H9 (cell line): ENCODE measurements at regions not wholly inside any gene's neighbourhood (a gene's known extent, or its start where the extent isn't known, plus 50 kb on each side); places are given as distances from the start of the nearest gene placed in this dataset.

Source experiments
- DNase-seq: peaks from one replicate; pipeline ENCODE4 v3.0.0-alpha.2; 2017
- H2AFZ ChIP-seq: one replicate; pipeline ENCODE4 v1.6.1; 2013; ENCODE audit warnings: mild to moderate bottlenecking, low read length, control low read depth, moderate library complexity
- H2AK5ac ChIP-seq: 2 replicates; pipeline ENCODE4 v1.6.1; 2013; ENCODE audit warnings: low read length, control low read depth, mixed read lengths; ENCODE audit not compliant: insufficient read length
- H2BK120ac ChIP-seq: one replicate; pipeline ENCODE4 v1.6.1; 2013; ENCODE audit warnings: low read depth, mild to moderate bottlenecking, low read length, control low read depth, inconsistent platforms; ENCODE audit not compliant: poor library complexity, severe bottlenecking
- H2BK12ac ChIP-seq: 2 replicates; pipeline ENCODE4 v1.6.1; 2013; ENCODE audit warnings: low read length, control low read depth, mixed read lengths, low read depth; ENCODE audit not compliant: insufficient read length
- H2BK15ac ChIP-seq: 2 replicates; pipeline ENCODE4 v1.6.1; 2013; ENCODE audit warnings: low read depth, low read length, control low read depth
- H2BK20ac ChIP-seq: one replicate; pipeline ENCODE4 v1.6.1; 2013; ENCODE audit warnings: low read depth, mild to moderate bottlenecking, low read length, control low read depth, inconsistent platforms; ENCODE audit not compliant: poor library complexity, severe bottlenecking
- H2BK5ac ChIP-seq: 2 replicates; pipeline ENCODE4 v1.6.1; 2013; ENCODE audit warnings: low read length, control low read depth, mixed read lengths; ENCODE audit not compliant: insufficient read length
- H3K14ac ChIP-seq: 2 replicates; pipeline ENCODE4 v1.6.1; 2013; ENCODE audit warnings: low read length, control low read depth; ENCODE audit not compliant: insufficient read depth
- H3K18ac ChIP-seq: 2 replicates; pipeline ENCODE4 v1.6.1; 2013; ENCODE audit warnings: low read depth, mild to moderate bottlenecking, mixed read lengths, low read length, control low read depth; ENCODE audit not compliant: insufficient read length
- H3K23ac ChIP-seq: 2 replicates; pipeline ENCODE4 v1.6.1; 2013; ENCODE audit warnings: low read length, control low read depth, mixed read lengths, low read depth; ENCODE audit not compliant: insufficient read length
- H3K23me2 ChIP-seq: 2 replicates; pipeline ENCODE4 v1.6.1; 2013; ENCODE audit warnings: low read depth, mild to moderate bottlenecking, mixed read lengths, low read length, control low read depth; ENCODE audit not compliant: insufficient read length, poor library complexity, severe bottlenecking
- H3K27ac ChIP-seq: 2 replicates; pipeline ENCODE4 v1.5.1; 2013; ENCODE audit warnings: low read length, control low read depth, mixed read lengths, low read depth; ENCODE audit not compliant: insufficient read length
- H3K27me3 ChIP-seq: 2 replicates; pipeline ENCODE4 v1.6.1; 2013; ENCODE audit warnings: low read length, control low read depth, inconsistent platforms; ENCODE audit not compliant: insufficient read depth
- H3K4ac ChIP-seq: 2 replicates; pipeline ENCODE4 v1.6.1; 2013; ENCODE audit warnings: low read depth, mild to moderate bottlenecking, control low read depth, inconsistent platforms, low read length, moderate library complexity
- H3K4me1 ChIP-seq: 2 replicates; pipeline ENCODE4 v1.6.1; 2013; ENCODE audit warnings: low read length, control low read depth, inconsistent platforms; ENCODE audit not compliant: insufficient read depth
- H3K4me2 ChIP-seq: 2 replicates; pipeline ENCODE4 v1.6.1; 2013; ENCODE audit warnings: low read length, control low read depth, mixed read lengths; ENCODE audit not compliant: insufficient read length, insufficient read depth
- H3K56ac ChIP-seq: 2 replicates; pipeline ENCODE4 v1.6.1; 2013; ENCODE audit warnings: low read depth, mild to moderate bottlenecking, mixed read lengths, low read length, control low read depth; ENCODE audit not compliant: insufficient read length
- H3K79me1 ChIP-seq: 2 replicates; pipeline ENCODE4 v1.6.1; 2013; ENCODE audit warnings: low read depth, mild to moderate bottlenecking, moderate library complexity, low read length, control low read depth, inconsistent platforms; ENCODE audit not compliant: insufficient read depth, poor library complexity, severe bottlenecking
- H3K79me2 ChIP-seq: 2 replicates; pipeline ENCODE4 v1.6.1; 2013; ENCODE audit warnings: low read length, control low read depth, inconsistent platforms; ENCODE audit not compliant: insufficient read depth
- H3K9ac ChIP-seq: 2 replicates; pipeline ENCODE4 v1.6.1; 2013; ENCODE audit warnings: low read length, control low read depth, mixed read lengths; ENCODE audit not compliant: insufficient read length; ENCODE audit errors: extremely low read depth
- H3K9me3 ChIP-seq: one replicate; pipeline ENCODE4 v1.6.1; 2013; ENCODE audit warnings: low read depth, low read length, inconsistent platforms; ENCODE audit not compliant: control insufficient read depth
- H3T11ph ChIP-seq: one replicate; pipeline ENCODE4 v1.6.1; 2013; ENCODE audit warnings: mild to moderate bottlenecking, low read length, control low read depth, inconsistent platforms
- H4K20me1 ChIP-seq: one replicate; pipeline ENCODE4 v1.6.1; 2013; ENCODE audit not compliant: control insufficient read depth, insufficient read length, insufficient read depth
- H4K5ac ChIP-seq: 2 replicates; pipeline ENCODE4 v1.6.1; 2013; ENCODE audit warnings: low read depth, mild to moderate bottlenecking, mixed read lengths, low read length, control low read depth; ENCODE audit not compliant: insufficient read length
- H4K8ac ChIP-seq: replicated peaks from 2 replicates; pipeline ENCODE4 v1.6.1; 2013; ENCODE audit warnings: low read length, control low read depth, mixed read lengths, low read depth; ENCODE audit not compliant: insufficient read length
- H4K91ac ChIP-seq: 2 replicates; pipeline ENCODE4 v1.6.1; 2013; ENCODE audit warnings: low read depth, mild to moderate bottlenecking, moderate library complexity, mixed read lengths, low read length, control low read depth; ENCODE audit not compliant: insufficient read length
- H3K27ac Mint-ChIP-seq, 3 experiments: 2 replicates in 2 of 3; 3 replicates in 1 of 3; pipeline ENCODE4 v1.8.0; 2020 to 2021; ENCODE audit warnings: mixed read lengths in 3 of 3, mild to moderate bottlenecking in 1 of 3, moderate library complexity in 1 of 3
- H3K27me3 Mint-ChIP-seq: 2 replicates; pipeline ENCODE4 v1.8.0; 2021; ENCODE audit warnings: low read depth, mild to moderate bottlenecking, moderate library complexity, mixed read lengths
- H3K36me3 Mint-ChIP-seq, 3 experiments: 2 replicates in 2 of 3; 3 replicates in 1 of 3; pipeline ENCODE4 v1.8.0; 2020 to 2021; ENCODE audit warnings: low read depth in 3 of 3, mixed read lengths in 3 of 3; ENCODE audit not compliant: insufficient read depth in 1 of 3
- H3K4me1 Mint-ChIP-seq, 2 experiments: 2 replicates each; pipeline ENCODE4 v1.8.0; 2020; ENCODE audit warnings: mixed read lengths in 2 of 2
- H3K4me3 Mint-ChIP-seq, 2 experiments: 2 replicates in 1 of 2; 3 replicates in 1 of 2; pipeline ENCODE4 v1.8.0; 2020 to 2021; ENCODE audit warnings: mild to moderate bottlenecking in 2 of 2, mixed read lengths in 2 of 2, moderate library complexity in 1 of 2
- H3K9me3 Mint-ChIP-seq, 2 experiments: 2 replicates in 1 of 2; 3 replicates in 1 of 2; pipeline ENCODE4 v1.8.0; 2020; ENCODE audit warnings: mild to moderate bottlenecking in 2 of 2, mixed read lengths in 2 of 2, moderate library complexity in 1 of 2
- WGBS: extraction: QIAGEN DNeasy Blood & Tissue Kit; methylation state at CpG from one replicate; pipeline ENCODE4 v1.1.7; 2013; ENCODE audit warnings: missing lambda C conversion rate, low lambda C conversion rate, mixed read lengths; ENCODE audit not compliant: insufficient read length; ENCODE audit errors: extremely low coverage; 5-methylcytosine and 5-hydroxymethylcytosine counted together
- TF ChIP-seq, protein P1 (sequence below): fragments of 200-600 bp; sonication (generic); conservative IDR thresholded peaks from 3 replicates; pipeline ENCODE4 v1.8.0; 2021; ENCODE audit warnings: antibody characterized with exemption, mild to moderate bottlenecking

- H3K9me3 Mint-ChIP-seq, result peaks cover 16 to 21% of the 10 kb centered on the region in 2 experiments
- no peak overlapping the region for H3K4ac ChIP-seq
- WGBS, result no CpG with 5 or more reads among the region's 9 CpGs
- no peak overlapping the region for H2AFZ ChIP-seq
- no peaks in the 10 kb centered on the region for H4K20me1 ChIP-seq
- no peaks in the 10 kb centered on the region for H3K79me2 ChIP-seq
- H3K4me1 ChIP-seq, result no peaks in the 10 kb centered on the region
- H2BK12ac ChIP-seq, result no peak overlapping the region
- no peaks in the 10 kb centered on the region for H3K9me3 ChIP-seq
- H3K23ac ChIP-seq, result no peak overlapping the region
- peaks cover 8 to 16% (median 15%) of the 10 kb centered on the region in 3 experiments; a peak in 5 of 7 replicates for H3K36me3 Mint-ChIP-seq
- H2BK5ac ChIP-seq, result no peak overlapping the region
- no peak overlapping the region for H3K18ac ChIP-seq
- TF ChIP-seq, protein P1, sequence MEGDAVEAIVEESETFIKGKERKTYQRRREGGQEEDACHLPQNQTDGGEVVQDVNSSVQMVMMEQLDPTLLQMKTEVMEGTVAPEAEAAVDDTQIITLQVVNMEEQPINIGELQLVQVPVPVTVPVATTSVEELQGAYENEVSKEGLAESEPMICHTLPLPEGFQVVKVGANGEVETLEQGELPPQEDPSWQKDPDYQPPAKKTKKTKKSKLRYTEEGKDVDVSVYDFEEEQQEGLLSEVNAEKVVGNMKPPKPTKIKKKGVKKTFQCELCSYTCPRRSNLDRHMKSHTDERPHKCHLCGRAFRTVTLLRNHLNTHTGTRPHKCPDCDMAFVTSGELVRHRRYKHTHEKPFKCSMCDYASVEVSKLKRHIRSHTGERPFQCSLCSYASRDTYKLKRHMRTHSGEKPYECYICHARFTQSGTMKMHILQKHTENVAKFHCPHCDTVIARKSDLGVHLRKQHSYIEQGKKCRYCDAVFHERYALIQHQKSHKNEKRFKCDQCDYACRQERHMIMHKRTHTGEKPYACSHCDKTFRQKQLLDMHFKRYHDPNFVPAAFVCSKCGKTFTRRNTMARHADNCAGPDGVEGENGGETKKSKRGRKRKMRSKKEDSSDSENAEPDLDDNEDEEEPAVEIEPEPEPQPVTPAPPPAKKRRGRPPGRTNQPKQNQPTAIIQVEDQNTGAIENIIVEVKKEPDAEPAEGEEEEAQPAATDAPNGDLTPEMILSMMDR, result no peak
- no peak overlapping the region for H3K9ac ChIP-seq
- no peak for DNase-seq
- H3K4me1 Mint-ChIP-seq, result peaks cover 0 to 4% of the 10 kb centered on the region in 2 experiments; a peak in 2 of 4 replicates
- no peaks in the 10 kb centered on the region for H3K23me2 ChIP-seq
- H3K56ac ChIP-seq, result no peak overlapping the region
- no peak overlapping the region for H3K14ac ChIP-seq
- H3K79me1 ChIP-seq, result no peaks in the 10 kb centered on the region
- H4K5ac ChIP-seq, result no peak overlapping the region
- no peak overlapping the region for H4K91ac ChIP-seq
- H3K27ac ChIP-seq, result no peak overlapping the region
- no peak overlapping the region for H2BK15ac ChIP-seq
- H4K8ac ChIP-seq, result no peak overlapping the region
- no peak overlapping the region for H2AK5ac ChIP-seq
- no peak overlapping the region for H3K4me3 Mint-ChIP-seq
- H3K27me3 ChIP-seq, result no peaks in the 10 kb centered on the region
- no peak overlapping the region for H3K4me2 ChIP-seq
- no peak overlapping the region for H3K27ac Mint-ChIP-seq
- no peak overlapping the region for H2BK20ac ChIP-seq
- no peak overlapping the region for H3T11ph ChIP-seq
- peaks cover 6% of the 10 kb centered on the region for H3K27me3 Mint-ChIP-seq
- no peak overlapping the region for H2BK120ac ChIP-seq
These were observed 68.3 kb upstream of the KCNAB1 start for GRCh38 chr3:156052115-156052514.
